ENCODE measurements at regions not wholly inside any gene's neighbourhood (a gene's known extent, or its start where the extent isn't known, plus 50 kb on each side); places are given as distances from the start of the nearest gene placed in this dataset.

DNA sequence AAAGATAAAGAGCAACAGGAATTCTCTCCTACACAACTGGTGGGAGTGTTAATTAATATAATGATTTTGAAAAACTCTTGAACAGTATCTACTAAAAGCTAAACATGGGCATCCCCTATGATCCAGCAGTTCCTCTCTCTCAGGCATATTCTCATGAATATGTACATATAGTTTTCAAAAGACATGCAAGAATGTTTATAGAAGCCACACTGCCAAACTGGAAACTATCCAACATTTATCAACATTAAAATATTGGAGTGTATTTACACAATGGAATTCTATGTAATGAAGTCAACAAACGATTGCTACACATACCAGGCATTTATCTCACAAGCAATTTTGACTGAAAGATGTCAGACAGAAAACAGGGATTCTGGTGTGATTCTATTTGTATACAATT lies 404.5 kb upstream of the ANKRD30A start:
- H3K36me3 ChIP-seq (ENCODE audit: control insufficient read depth in 2 of 4, insufficient read depth in 4 of 4, low read length in 3 of 4) = no peaks in the 10 kb centered on the region
- H3K9me3 ChIP-seq (ENCODE audit: insufficient read depth in 2 of 2, low read depth in 1 of 2, low read length in 1 of 2) = no peaks in the 10 kb centered on the region
- no peak for DNase-seq (ENCODE audit: low read depth in 1 of 2, low spot score in 2 of 2)
- ChIA-PET CTCF (ENCODE audit: partially characterized antibody) (no interaction called here), POLR2A (ENCODE audit: partially characterized antibody) (no interaction called here)
- H4K91ac ChIP-seq (replicated peaks; ENCODE audit: insufficient read length, low read length) = no peak overlapping the region
- H2BK15ac ChIP-seq (ENCODE audit: low read length) = no peak overlapping the region
- no peaks in the 10 kb centered on the region for H3K79me2 ChIP-seq (ENCODE audit: control insufficient read depth in 1 of 2, insufficient read depth in 2 of 2, low read length in 2 of 2)
- no peak overlapping the region for H3K14ac ChIP-seq (ENCODE audit: insufficient read length)
- H2AFZ ChIP-seq (ENCODE audit: low read length) = no peak overlapping the region
- no peak for FAIRE-seq
- H2BK20ac ChIP-seq (ENCODE audit: low read length) = no peak overlapping the region
- H3K27me3 ChIP-seq (replicated peaks in 1 of 4; ENCODE audit: control insufficient read depth in 3 of 4, extremely low read depth in 1 of 4, insufficient read depth in 3 of 4, low read length in 3 of 4) = no peaks in the 10 kb centered on the region
- peaks cover 0 to 4% (median 0%) of the 10 kb centered on the region in 4 experiments; a peak in 3 of 7 replicates for H3K4me1 ChIP-seq (replicated peaks in 1 of 4; ENCODE audit: control insufficient read depth in 3 of 4, insufficient read depth in 4 of 4, low read length in 3 of 4)
- no peak overlapping the region for H3K9ac ChIP-seq (replicated peaks in 1 of 4; ENCODE audit: extremely low read depth in 1 of 4, low read depth in 3 of 4, low read length in 3 of 4)
- H3K18ac ChIP-seq (ENCODE audit: extremely low read depth, low read length) = no peak overlapping the region
- no peak overlapping the region for H2BK12ac ChIP-seq (ENCODE audit: low read depth, low read length)
- no peak overlapping the region for H4K5ac ChIP-seq (ENCODE audit: insufficient read length, low read depth, low read length)
- no peak overlapping the region for H2AK5ac ChIP-seq (ENCODE audit: low read depth, low read length)
- H3K79me1 ChIP-seq (ENCODE audit: low read depth, low read length) = no peaks in the 10 kb centered on the region
- no peaks in the 10 kb centered on the region for H3K23me2 ChIP-seq (ENCODE audit: low read depth, low read length)
- H3K4me3 ChIP-seq (ENCODE audit: extremely low read depth in 1 of 4, insufficient read depth in 2 of 4, low read depth in 3 of 4, low read length in 4 of 4) = no peak overlapping the region
- TF ChIP-seq BCL11A (IDR thresholded peaks at IDR 0.05; ENCODE audit: low read depth in 2 of 2, low read length in 2 of 2) (no peak), RBBP5 (IDR thresholded peaks at IDR 0.05; ENCODE audit: borderline replicate concordance, low read depth, low read length) (no peak), SIN3A (conservative IDR thresholded peaks at IDR 0.05 in 1 of 2, IDR thresholded peaks at IDR 0.05 in 1 of 2; ENCODE audit: low read depth in 1 of 2, low read length in 2 of 2) (no peak), NRF1 (IDR thresholded peaks at IDR 0.05; ENCODE audit: low read depth, low read length) (no peak)
- no peak overlapping the region for H3K4ac ChIP-seq (replicated peaks; ENCODE audit: insufficient read length, low read depth, low read length)
- no peak overlapping the region for H3K23ac ChIP-seq (ENCODE audit: insufficient read length)
- no peak overlapping the region for H4K8ac ChIP-seq (ENCODE audit: extremely low read depth, insufficient read depth, low read length)
- H3K56ac ChIP-seq (replicated peaks; ENCODE audit: insufficient read length, low read depth, low read length) = no peak overlapping the region
- no peak overlapping the region for H2BK5ac ChIP-seq (ENCODE audit: low read depth, low read length)
- H3K27ac ChIP-seq (ENCODE audit: low read depth, low read length) = no peak overlapping the region
- WGBS, 2 experiments (ENCODE audit: extremely low coverage in 1 of 2, insufficient coverage in 1 of 2, insufficient read length in 1 of 2, insufficient replicate concordance in 2 of 2, low coverage in 1 of 2, low lambda C conversion rate in 2 of 2, missing lambda C conversion rate in 1 of 2) = 100% methylated on average over 1 of the region's 1 CpG; no CpG with 5 or more reads in 1 of the 2 experiments
- no peak overlapping the region for H3K4me2 ChIP-seq (ENCODE audit: insufficient read depth in 1 of 2, low read depth in 2 of 2, low read length in 2 of 2)
- no peak overlapping the region for H2BK120ac ChIP-seq (replicated peaks; ENCODE audit: low read depth, low read length)
- H4K20me1 ChIP-seq (replicated peaks in 1 of 2; ENCODE audit: control insufficient read depth in 1 of 2, insufficient read depth in 2 of 2, low read length in 2 of 2) = no peaks in the 10 kb centered on the region
